ENCODE measurements at regions not wholly inside any gene's neighbourhood (a gene's known extent, or its start where the extent isn't known, plus 50 kb on each side); places are given as distances from the start of the nearest gene placed in this dataset.
"Not testable (repeated sequence)": the region's sequence is repeated elsewhere in the genome, so short reads cannot be mapped to it uniquely, and the experiment has no call there.

DNA sequence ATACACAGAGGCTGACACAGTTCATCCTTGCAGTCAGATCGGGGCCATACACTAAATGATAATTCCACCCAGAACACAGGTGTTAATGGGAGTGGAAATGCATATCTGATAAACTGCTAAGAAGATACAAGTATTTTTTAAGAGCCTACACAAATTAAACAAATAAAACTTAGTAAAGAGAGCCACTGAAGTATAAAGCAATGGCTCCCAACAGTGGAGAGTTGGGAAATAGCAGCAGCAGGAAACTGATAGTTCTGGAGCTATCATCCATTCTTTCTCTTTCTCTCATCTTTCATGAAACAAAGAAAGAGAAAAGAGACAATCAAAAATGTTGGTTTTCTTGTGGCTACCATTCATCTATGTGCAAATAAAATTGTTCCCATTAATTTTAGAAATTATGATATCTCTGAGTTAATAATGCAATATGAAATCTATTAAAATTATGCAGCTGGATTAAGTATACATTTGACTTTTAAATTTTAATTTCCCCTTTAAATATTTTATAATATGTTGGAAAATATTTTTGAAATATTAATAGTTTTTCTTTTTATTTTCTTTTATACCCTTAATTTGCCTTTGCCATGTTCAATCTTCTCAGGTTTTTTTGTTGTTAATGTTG, 120.8 kb downstream of the EMB start:
- TF ChIP-seq, protein P1, sequence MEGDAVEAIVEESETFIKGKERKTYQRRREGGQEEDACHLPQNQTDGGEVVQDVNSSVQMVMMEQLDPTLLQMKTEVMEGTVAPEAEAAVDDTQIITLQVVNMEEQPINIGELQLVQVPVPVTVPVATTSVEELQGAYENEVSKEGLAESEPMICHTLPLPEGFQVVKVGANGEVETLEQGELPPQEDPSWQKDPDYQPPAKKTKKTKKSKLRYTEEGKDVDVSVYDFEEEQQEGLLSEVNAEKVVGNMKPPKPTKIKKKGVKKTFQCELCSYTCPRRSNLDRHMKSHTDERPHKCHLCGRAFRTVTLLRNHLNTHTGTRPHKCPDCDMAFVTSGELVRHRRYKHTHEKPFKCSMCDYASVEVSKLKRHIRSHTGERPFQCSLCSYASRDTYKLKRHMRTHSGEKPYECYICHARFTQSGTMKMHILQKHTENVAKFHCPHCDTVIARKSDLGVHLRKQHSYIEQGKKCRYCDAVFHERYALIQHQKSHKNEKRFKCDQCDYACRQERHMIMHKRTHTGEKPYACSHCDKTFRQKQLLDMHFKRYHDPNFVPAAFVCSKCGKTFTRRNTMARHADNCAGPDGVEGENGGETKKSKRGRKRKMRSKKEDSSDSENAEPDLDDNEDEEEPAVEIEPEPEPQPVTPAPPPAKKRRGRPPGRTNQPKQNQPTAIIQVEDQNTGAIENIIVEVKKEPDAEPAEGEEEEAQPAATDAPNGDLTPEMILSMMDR (conservative IDR thresholded peaks at IDR 0.05; ENCODE audit: low read depth, low read length) = peak; percentile 52
- no peak overlapping the region for H3K9ac ChIP-seq
- H3K4me3 ChIP-seq (IDR thresholded peaks at IDR 0.05; ENCODE audit: insufficient read depth, low read depth, low read length) = no peak overlapping the region
- H3K79me2 ChIP-seq (ENCODE audit: insufficient read depth, low read depth) = no peaks in the 10 kb centered on the region
- no peaks in the 10 kb centered on the region for H3K4me1 ChIP-seq (ENCODE audit: low read depth, poor library complexity, severe bottlenecking)
- no peaks in the 10 kb centered on the region for H3K36me3 ChIP-seq (ENCODE audit: insufficient read depth)
- no peak overlapping the region for H3K4me2 ChIP-seq
- no peaks in the 10 kb centered on the region for H3K27me3 ChIP-seq (ENCODE audit: insufficient read depth, low read depth)
- no peaks in the 10 kb centered on the region for H4K20me1 ChIP-seq (ENCODE audit: insufficient read depth)
- H3K27ac ChIP-seq = no peak overlapping the region
- H2AFZ ChIP-seq (ENCODE audit: low read depth) = no peak overlapping the region

DNA sequence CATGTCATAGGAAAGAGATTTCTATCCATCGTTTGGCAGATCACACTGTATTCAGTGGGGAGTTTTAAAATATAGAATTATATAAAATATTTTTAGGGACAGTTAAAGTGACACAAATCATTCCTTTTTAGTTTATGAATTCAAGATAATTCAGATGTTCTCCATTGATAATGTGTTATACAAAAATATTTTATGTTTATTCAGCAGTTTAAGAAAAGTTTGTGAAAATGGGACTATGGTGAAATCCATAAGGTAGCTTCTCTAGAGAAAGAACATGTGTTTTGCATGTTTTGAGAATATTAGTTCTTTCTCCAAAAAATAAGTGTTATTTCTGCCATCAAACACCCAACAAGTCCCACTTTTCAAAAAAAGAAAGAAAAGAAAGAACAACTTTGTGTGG, 122.9 kb downstream of the EMB start:
- no peaks in the 10 kb centered on the region for H3K4me1 ChIP-seq (ENCODE audit: low read depth, poor library complexity, severe bottlenecking)
- H3K4me3 ChIP-seq (IDR thresholded peaks at IDR 0.05; ENCODE audit: insufficient read depth, low read depth, low read length) = no peak overlapping the region
- H4K20me1 ChIP-seq (ENCODE audit: insufficient read depth) = no peaks in the 10 kb centered on the region
- H3K4me2 ChIP-seq = no peak overlapping the region
- H3K9ac ChIP-seq = no peak overlapping the region
- no peak overlapping the region for H3K27ac ChIP-seq
- TF ChIP-seq, protein P1 (conservative IDR thresholded peaks at IDR 0.05; ENCODE audit: low read depth, low read length) = no peak
- no peak overlapping the region for H2AFZ ChIP-seq (ENCODE audit: low read depth)
- H3K36me3 ChIP-seq (ENCODE audit: insufficient read depth) = no peaks in the 10 kb centered on the region
- no peaks in the 10 kb centered on the region for H3K27me3 ChIP-seq (ENCODE audit: insufficient read depth, low read depth)
- H3K79me2 ChIP-seq (ENCODE audit: insufficient read depth, low read depth) = no peaks in the 10 kb centered on the region

DNA sequence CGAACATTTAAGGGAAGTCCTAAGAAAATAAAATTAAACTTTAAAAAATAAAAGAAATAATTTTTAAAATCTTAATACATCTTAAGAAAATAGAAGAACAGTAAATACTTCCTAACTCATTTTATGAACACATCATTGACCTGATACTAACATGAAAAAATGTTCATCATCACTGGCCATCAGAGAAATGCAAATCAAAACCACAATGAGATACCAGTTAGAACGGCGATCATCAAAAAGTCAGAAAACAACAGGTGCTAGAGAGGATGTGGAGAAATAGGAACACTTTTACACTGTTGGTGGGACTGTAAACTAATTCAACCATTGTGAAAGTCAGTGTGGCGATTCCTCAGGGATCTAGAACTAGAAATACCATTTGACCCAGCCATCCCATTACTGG, 134.6 kb downstream of the EMB start:
- H2AFZ ChIP-seq (ENCODE audit: low read depth); H3K4me2 ChIP-seq; H3K36me3 ChIP-seq (ENCODE audit: insufficient read depth); H4K20me1 ChIP-seq (ENCODE audit: insufficient read depth); H3K4me3 ChIP-seq (IDR thresholded peaks at IDR 0.05; ENCODE audit: insufficient read depth, low read depth, low read length); H3K9ac ChIP-seq; H3K27me3 ChIP-seq (ENCODE audit: insufficient read depth, low read depth); H3K4me1 ChIP-seq (ENCODE audit: low read depth, poor library complexity, severe bottlenecking); H3K27ac ChIP-seq; H3K79me2 ChIP-seq (ENCODE audit: insufficient read depth, low read depth): not testable (repeated sequence)

DNA sequence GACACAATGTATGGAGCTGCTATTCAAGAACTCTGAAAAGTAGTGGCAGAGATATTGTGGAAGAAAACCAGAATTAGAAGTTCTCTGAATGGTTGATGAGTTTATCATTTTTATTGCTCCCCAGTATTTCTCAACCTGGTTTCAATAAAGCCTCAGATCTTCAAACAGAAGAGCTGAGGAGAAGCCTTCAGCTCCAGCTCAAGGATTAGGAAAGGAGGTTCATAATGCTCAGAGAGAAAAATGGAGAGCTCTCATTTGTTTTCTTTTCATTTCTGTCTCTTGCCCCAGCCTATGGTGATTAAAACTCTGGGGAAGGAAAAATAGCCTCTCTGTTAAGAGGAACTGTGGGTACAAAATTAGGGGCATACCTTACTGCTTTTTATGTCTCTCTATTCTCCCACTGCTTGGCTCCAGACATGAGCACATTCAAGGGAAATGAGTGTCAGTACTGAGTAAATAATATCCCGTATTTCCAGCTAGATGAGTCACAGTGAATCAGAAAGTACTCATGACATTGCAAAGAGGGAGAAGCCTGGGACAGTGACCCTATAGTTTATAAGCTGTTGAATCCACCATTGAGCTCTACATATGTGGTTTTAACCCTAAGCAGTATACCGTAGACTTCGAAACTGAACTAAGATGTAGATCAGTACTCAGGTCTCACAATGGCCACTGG, 138.1 kb downstream of the EMB start:
- Histone ChIP-seq H4K20me1 (ENCODE audit: insufficient read depth) (no peaks in the 10 kb centered on the region), H3K4me1 (ENCODE audit: low read depth, poor library complexity, severe bottlenecking) (no peaks in the 10 kb centered on the region), H3K9ac (no peak overlapping the region), H3K4me3 (IDR thresholded peaks at IDR 0.05; ENCODE audit: insufficient read depth, low read depth, low read length) (no peak overlapping the region), H3K27ac (no peak overlapping the region), H3K27me3 (ENCODE audit: insufficient read depth, low read depth) (no peaks in the 10 kb centered on the region), H3K36me3 (ENCODE audit: insufficient read depth) (no peaks in the 10 kb centered on the region), H3K4me2 (no peak overlapping the region), H2AFZ (ENCODE audit: low read depth) (no peak overlapping the region), H3K79me2 (ENCODE audit: insufficient read depth, low read depth) (no peaks in the 10 kb centered on the region)
- TF ChIP-seq, protein P1 (conservative IDR thresholded peaks at IDR 0.05; ENCODE audit: low read depth, low read length) = no peak

DNA sequence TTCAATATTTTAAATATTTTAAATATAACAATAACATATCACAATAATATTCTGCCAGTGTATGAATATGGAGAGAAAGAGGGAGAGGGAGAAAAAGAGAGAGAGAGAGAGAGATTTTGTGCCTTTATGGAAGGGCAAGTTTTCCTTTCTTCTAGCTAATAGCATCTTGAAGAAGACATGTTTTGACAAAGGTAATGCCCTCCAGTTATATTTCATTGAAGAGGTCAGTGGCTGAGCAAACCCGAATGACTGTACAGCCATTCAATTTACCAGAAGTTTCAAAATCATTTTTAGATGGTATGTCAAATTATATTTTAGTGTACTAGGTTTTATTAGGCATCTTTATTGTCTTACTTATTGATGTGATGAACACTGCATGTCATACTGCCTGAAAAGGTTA, 139.3 kb downstream of the EMB start:
- TF ChIP-seq, protein P1 (conservative IDR thresholded peaks at IDR 0.05; ENCODE audit: low read depth, low read length) = no peak
- no peak overlapping the region for H3K27ac ChIP-seq
- H3K36me3 ChIP-seq (ENCODE audit: insufficient read depth) = no peaks in the 10 kb centered on the region

More for the DNA sequence above, 139.3 kb downstream of the EMB start:
- no peak overlapping the region for H2AFZ ChIP-seq (ENCODE audit: low read depth)
- no peaks in the 10 kb centered on the region for H3K27me3 ChIP-seq (ENCODE audit: insufficient read depth, low read depth)
- no peaks in the 10 kb centered on the region for H4K20me1 ChIP-seq (ENCODE audit: insufficient read depth)
- no peak overlapping the region for H3K4me3 ChIP-seq (IDR thresholded peaks at IDR 0.05; ENCODE audit: insufficient read depth, low read depth, low read length)
- H3K9ac ChIP-seq = no peak overlapping the region
- H3K4me1 ChIP-seq (ENCODE audit: low read depth, poor library complexity, severe bottlenecking) = no peaks in the 10 kb centered on the region
- no peak overlapping the region for H3K4me2 ChIP-seq
- no peaks in the 10 kb centered on the region for H3K79me2 ChIP-seq (ENCODE audit: insufficient read depth, low read depth)
